Hepatocyte (in vitro differentiated cells): ENCODE measurements at regions not wholly inside any gene's neighbourhood (a gene's known extent, or its start where the extent isn't known, plus 50 kb on each side); places are given as distances from the start of the nearest gene placed in this dataset.

Source experiments
- DNase-seq: peaks from one replicate; pipeline ENCODE4 v3.0.0-alpha.2; 2016; ENCODE audit warnings: low spot score
- H2AFZ ChIP-seq: fragments of 200-600 bp; sonication (generic); 2 replicates; pipeline ENCODE4 v1.6.0; 2016; ENCODE audit warnings: antibody characterized with exemption, mild to moderate bottlenecking
- H3K27ac ChIP-seq: fragments of 200-600 bp; sonication (generic); 2 replicates; pipeline ENCODE4 v1.5.1; 2016; ENCODE audit warnings: mild to moderate bottlenecking
- H3K27me3 ChIP-seq: fragments of 200-600 bp; sonication (generic); 2 replicates; pipeline ENCODE4 v1.6.1; 2016
- H3K36me3 ChIP-seq: fragments of 200-600 bp; sonication (generic); replicated peaks from 2 replicates; pipeline ENCODE4 v1.5.1; 2016; ENCODE audit warnings: low read depth; ENCODE audit not compliant: insufficient read depth
- H3K4me1 ChIP-seq: fragments of 200-600 bp; sonication (generic); 2 replicates; pipeline ENCODE4 v1.5.1; 2016; ENCODE audit warnings: mild to moderate bottlenecking, moderate library complexity; ENCODE audit not compliant: insufficient read depth
- H3K4me2 ChIP-seq: fragments of 200-600 bp; sonication (generic); 2 replicates; pipeline ENCODE4 v1.6.0; 2016
- H3K4me3 ChIP-seq: fragments of 200-600 bp; sonication (generic); 2 replicates; pipeline ENCODE4 v1.5.1; 2016; ENCODE audit warnings: mild to moderate bottlenecking
- H3K79me2 ChIP-seq: fragments of 200-600 bp; sonication (generic); 2 replicates; pipeline ENCODE4 v1.6.0; 2017; ENCODE audit warnings: mild to moderate bottlenecking
- H3K9me2 ChIP-seq: fragments of 200-600 bp; sonication (generic); replicated peaks from 2 replicates; pipeline ENCODE4 v1.6.0; 2017; ENCODE audit warnings: mild to moderate bottlenecking; ENCODE audit not compliant: insufficient read depth
- H3K9me3 ChIP-seq: fragments of 200-600 bp; sonication (generic); 2 replicates; pipeline ENCODE4 v1.5.1; 2016; ENCODE audit warnings: low read depth, mild to moderate bottlenecking
- H4K20me1 ChIP-seq: fragments of 200-600 bp; sonication (generic); 2 replicates; pipeline ENCODE4 v1.6.0; 2016; ENCODE audit warnings: mild to moderate bottlenecking; ENCODE audit not compliant: insufficient read depth, poor library complexity, severe bottlenecking
- CTCF ChIP-seq: fragments of 200-600 bp; sonication (generic); IDR thresholded peaks from 2 replicates; pipeline ENCODE4 v1.5.1; 2016; ENCODE audit warnings: antibody characterized with exemption, mild to moderate bottlenecking; ENCODE audit not compliant: poor library complexity
- EZH2 ChIP-seq: fragments of 200-600 bp; sonication (generic); IDR thresholded peaks from 2 replicates; pipeline ENCODE4 v1.6.1; 2016; ENCODE audit warnings: antibody characterized with exemption, mild to moderate bottlenecking, borderline replicate concordance
- EZH2phosphoT487 ChIP-seq: fragments of 200-600 bp; sonication (generic); IDR thresholded peaks from one replicate; pipeline ENCODE4 v1.6.1; 2018; ENCODE audit warnings: antibody characterized with exemption, mild to moderate bottlenecking, low read depth, moderate library complexity; ENCODE audit not compliant: unreplicated experiment, severe bottlenecking
- WGBS: methylation state at CpG from one replicate; pipeline ENCODE4 v1.1.6; 2016; ENCODE audit warnings: low lambda C conversion rate; ENCODE audit errors: missing lambda C conversion rate; 5-methylcytosine and 5-hydroxymethylcytosine counted together

GRCh38 chr20:8990770-8991169 lies 78.1 kb upstream of the PLCB4 start:
- Histone ChIP-seq H4K20me1 (no peaks in the 10 kb centered on the region), H3K4me3 (no peak overlapping the region), H3K4me1 (no peaks in the 10 kb centered on the region), H3K27ac (no peak overlapping the region), H3K9me3 (no peaks in the 10 kb centered on the region), H3K9me2 (no peaks in the 10 kb centered on the region), H3K79me2 (no peaks in the 10 kb centered on the region), H3K36me3 (no peaks in the 10 kb centered on the region), H2AFZ (no peak overlapping the region), H3K4me2 (no peak overlapping the region), H3K27me3 (no peaks in the 10 kb centered on the region)
- DNase-seq, result no peak
- no peak for TF ChIP-seq EZH2phosphoT487
- TF ChIP-seq CTCF, result no peak
- TF ChIP-seq EZH2, result no peak

GRCh38 chr20:8994045-8994444 lies 74.8 kb upstream of the PLCB4 start:
- Histone ChIP-seq H2AFZ (no peak overlapping the region), H3K4me1 (no peaks in the 10 kb centered on the region), H3K79me2 (no peaks in the 10 kb centered on the region), H3K27ac (no peak overlapping the region), H3K4me3 (no peak overlapping the region), H3K9me2 (no peaks in the 10 kb centered on the region), H3K27me3 (no peaks in the 10 kb centered on the region), H3K9me3 (no peaks in the 10 kb centered on the region), H3K36me3 (no peaks in the 10 kb centered on the region), H3K4me2 (no peak overlapping the region), H4K20me1 (no peaks in the 10 kb centered on the region)
- WGBS, result 64% methylated on average over 4 of the region's 4 CpGs
- no peak for DNase-seq
- no peak for TF ChIP-seq CTCF
- no peak for TF ChIP-seq EZH2
- no peak for TF ChIP-seq EZH2phosphoT487

- Histone ChIP-seq H4K20me1 (no peaks in the 10 kb centered on the region), H3K79me2 (no peaks in the 10 kb centered on the region), H3K36me3 (no peaks in the 10 kb centered on the region), H3K27me3 (no peaks in the 10 kb centered on the region), H2AFZ (no peak overlapping the region), H3K9me3 (no peaks in the 10 kb centered on the region), H3K4me1 (no peaks in the 10 kb centered on the region), H3K27ac (no peak overlapping the region), H3K4me2 (no peak overlapping the region), H3K9me2 (no peaks in the 10 kb centered on the region), H3K4me3 (no peak overlapping the region)
- TF ChIP-seq EZH2, result no peak
- TF ChIP-seq CTCF, result no peak
- no peak for TF ChIP-seq EZH2phosphoT487
- WGBS, result 77% methylated on average over 3 of the region's 3 CpGs
- DNase-seq, result no peak
Observed at GRCh38 chr20:8995761-8996160, 73.1 kb upstream of the PLCB4 start.

- no peaks in the 10 kb centered on the region for H3K79me2 ChIP-seq
- no peaks in the 10 kb centered on the region for H3K9me3 ChIP-seq
- H3K9me2 ChIP-seq, result no peaks in the 10 kb centered on the region
- 82% methylated on average over 2 of the region's 2 CpGs for WGBS
- H3K4me1 ChIP-seq, result no peaks in the 10 kb centered on the region
- H3K4me2 ChIP-seq, result no peak overlapping the region
- no peak overlapping the region for H3K27ac ChIP-seq
- no peak overlapping the region for H2AFZ ChIP-seq
- H3K36me3 ChIP-seq, result no peaks in the 10 kb centered on the region
- DNase-seq, result no peak
- H4K20me1 ChIP-seq, result no peaks in the 10 kb centered on the region
- TF ChIP-seq EZH2phosphoT487 (no peak), CTCF (no peak), EZH2 (no peak)
- no peak overlapping the region for H3K4me3 ChIP-seq
- H3K27me3 ChIP-seq, result no peaks in the 10 kb centered on the region
Observed at GRCh38 chr20:8996817-8997512, 71.9 kb upstream of the PLCB4 start.
